ENCODE measurements at regions not wholly inside any gene's neighbourhood (a gene's known extent, or its start where the extent isn't known, plus 50 kb on each side); places are given as distances from the start of the nearest gene placed in this dataset.

DNA sequence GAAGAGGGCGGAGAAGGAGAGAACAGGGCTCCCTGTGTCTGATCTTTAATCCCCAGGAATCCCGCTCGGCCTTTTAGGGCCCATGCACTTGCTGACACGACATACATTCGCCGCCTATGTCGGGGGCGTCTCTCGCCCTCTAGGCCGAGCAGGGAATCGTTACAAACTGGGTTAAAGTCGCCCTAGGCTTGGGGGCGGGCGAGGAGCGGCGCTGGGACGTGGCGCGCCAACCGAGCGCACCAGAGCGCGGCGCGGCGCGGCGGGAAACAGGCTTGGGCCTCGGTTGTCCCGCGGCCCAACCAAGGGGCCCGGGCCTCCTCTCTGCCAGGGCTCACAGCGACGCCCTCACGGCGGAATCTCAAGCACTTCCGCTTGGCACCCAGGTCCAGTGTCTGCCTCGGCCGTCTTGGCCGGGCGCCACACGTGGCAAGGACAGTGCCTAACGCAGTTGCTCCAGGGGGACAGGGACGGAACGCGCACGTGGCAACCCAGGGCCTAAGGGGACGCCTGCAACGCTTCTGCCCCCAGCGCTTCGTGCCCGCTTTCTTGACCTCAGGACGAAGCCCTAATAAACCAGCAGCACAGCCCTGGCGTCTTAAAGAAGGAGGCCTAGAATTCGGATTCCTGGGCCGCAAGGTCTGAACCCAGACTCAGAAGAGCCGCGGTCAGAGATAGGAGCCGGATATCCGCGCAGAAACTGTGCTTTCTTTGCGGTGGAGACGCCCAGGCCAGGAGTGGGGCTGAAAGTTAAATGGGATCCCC lies 71.5 kb downstream of the NCR2 start:
- no peaks in the 10 kb centered on the region for H3K4me1 ChIP-seq (ENCODE audit: control insufficient read depth in 1 of 2, insufficient read depth in 2 of 2, low read length in 2 of 2)
- H2AFZ ChIP-seq (ENCODE audit: low read depth, low read length, poor library complexity, severe bottlenecking) = no peak overlapping the region
- H3K4me3 ChIP-seq (replicated peaks in 1 of 2; ENCODE audit: low read depth in 1 of 2, low read length in 2 of 2) = no peak overlapping the region
- no peak overlapping the region for H3K9ac ChIP-seq (ENCODE audit: low read length)
- H3K27me3 ChIP-seq (ENCODE audit: insufficient read depth, low read length) = no peaks in the 10 kb centered on the region
- H3K79me2 ChIP-seq (ENCODE audit: insufficient read depth, low read length) = no peaks in the 10 kb centered on the region
- H3K9me3 ChIP-seq (ENCODE audit: control insufficient read depth in 1 of 2, insufficient read depth in 1 of 2, low read depth in 1 of 2, low read length in 2 of 2) = no peaks in the 10 kb centered on the region
- no peaks in the 10 kb centered on the region for H3K36me3 ChIP-seq (ENCODE audit: control insufficient read depth in 1 of 2, insufficient read depth in 2 of 2, low read length in 2 of 2)
- ChIA-PET RAD21 (ENCODE audit: low non-redundant PET in 1 of 2, low total read pairs in 2 of 2, uncharacterized antibody in 2 of 2, unreplicated experiment in 2 of 2) (no interaction called here), POLR2A (no interaction called here), CTCF (no interaction called here)
- no TSS peak for BruUV-seq (replicated peaks)
- ATAC-seq (no peak), DNase-seq (ENCODE audit: low read depth, low spot score) (no peak)
- H3K9me2 ChIP-seq (ENCODE audit: insufficient read depth) = no peaks in the 10 kb centered on the region
- H3K4me2 ChIP-seq (ENCODE audit: low read length) = no peak overlapping the region
- no peak overlapping the region for H3K27ac ChIP-seq (ENCODE audit: low read depth, low read length)
- TF ChIP-seq CBX3 (IDR thresholded peaks at IDR 0.05; ENCODE audit: low read depth) = no peak
- TF ChIP-seq, protein P1, sequence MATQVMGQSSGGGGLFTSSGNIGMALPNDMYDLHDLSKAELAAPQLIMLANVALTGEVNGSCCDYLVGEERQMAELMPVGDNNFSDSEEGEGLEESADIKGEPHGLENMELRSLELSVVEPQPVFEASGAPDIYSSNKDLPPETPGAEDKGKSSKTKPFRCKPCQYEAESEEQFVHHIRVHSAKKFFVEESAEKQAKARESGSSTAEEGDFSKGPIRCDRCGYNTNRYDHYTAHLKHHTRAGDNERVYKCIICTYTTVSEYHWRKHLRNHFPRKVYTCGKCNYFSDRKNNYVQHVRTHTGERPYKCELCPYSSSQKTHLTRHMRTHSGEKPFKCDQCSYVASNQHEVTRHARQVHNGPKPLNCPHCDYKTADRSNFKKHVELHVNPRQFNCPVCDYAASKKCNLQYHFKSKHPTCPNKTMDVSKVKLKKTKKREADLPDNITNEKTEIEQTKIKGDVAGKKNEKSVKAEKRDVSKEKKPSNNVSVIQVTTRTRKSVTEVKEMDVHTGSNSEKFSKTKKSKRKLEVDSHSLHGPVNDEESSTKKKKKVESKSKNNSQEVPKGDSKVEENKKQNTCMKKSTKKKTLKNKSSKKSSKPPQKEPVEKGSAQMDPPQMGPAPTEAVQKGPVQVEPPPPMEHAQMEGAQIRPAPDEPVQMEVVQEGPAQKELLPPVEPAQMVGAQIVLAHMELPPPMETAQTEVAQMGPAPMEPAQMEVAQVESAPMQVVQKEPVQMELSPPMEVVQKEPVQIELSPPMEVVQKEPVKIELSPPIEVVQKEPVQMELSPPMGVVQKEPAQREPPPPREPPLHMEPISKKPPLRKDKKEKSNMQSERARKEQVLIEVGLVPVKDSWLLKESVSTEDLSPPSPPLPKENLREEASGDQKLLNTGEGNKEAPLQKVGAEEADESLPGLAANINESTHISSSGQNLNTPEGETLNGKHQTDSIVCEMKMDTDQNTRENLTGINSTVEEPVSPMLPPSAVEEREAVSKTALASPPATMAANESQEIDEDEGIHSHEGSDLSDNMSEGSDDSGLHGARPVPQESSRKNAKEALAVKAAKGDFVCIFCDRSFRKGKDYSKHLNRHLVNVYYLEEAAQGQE (IDR thresholded peaks at IDR 0.05; ENCODE audit: low read depth) = no peak
- TF ChIP-seq JUND (IDR thresholded peaks at IDR 0.05) = no peak
- no peak for TF ChIP-seq SP1 (IDR thresholded peaks at IDR 0.05; ENCODE audit: low read depth)
- TF ChIP-seq, protein P2, sequence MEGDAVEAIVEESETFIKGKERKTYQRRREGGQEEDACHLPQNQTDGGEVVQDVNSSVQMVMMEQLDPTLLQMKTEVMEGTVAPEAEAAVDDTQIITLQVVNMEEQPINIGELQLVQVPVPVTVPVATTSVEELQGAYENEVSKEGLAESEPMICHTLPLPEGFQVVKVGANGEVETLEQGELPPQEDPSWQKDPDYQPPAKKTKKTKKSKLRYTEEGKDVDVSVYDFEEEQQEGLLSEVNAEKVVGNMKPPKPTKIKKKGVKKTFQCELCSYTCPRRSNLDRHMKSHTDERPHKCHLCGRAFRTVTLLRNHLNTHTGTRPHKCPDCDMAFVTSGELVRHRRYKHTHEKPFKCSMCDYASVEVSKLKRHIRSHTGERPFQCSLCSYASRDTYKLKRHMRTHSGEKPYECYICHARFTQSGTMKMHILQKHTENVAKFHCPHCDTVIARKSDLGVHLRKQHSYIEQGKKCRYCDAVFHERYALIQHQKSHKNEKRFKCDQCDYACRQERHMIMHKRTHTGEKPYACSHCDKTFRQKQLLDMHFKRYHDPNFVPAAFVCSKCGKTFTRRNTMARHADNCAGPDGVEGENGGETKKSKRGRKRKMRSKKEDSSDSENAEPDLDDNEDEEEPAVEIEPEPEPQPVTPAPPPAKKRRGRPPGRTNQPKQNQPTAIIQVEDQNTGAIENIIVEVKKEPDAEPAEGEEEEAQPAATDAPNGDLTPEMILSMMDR (IDR thresholded peaks at IDR 0.05 in 2 of 3, conservative IDR thresholded peaks at IDR 0.05 in 1 of 3; ENCODE audit: borderline replicate concordance in 1 of 3, insufficient read depth in 1 of 3, low read depth in 2 of 3, low read length in 2 of 3) = no peak
- TF ChIP-seq ELF1 (IDR thresholded peaks at IDR 0.05; ENCODE audit: borderline replicate concordance, low read depth) = no peak
- no peak for TF ChIP-seq POLR2AphosphoS5 (IDR thresholded peaks at IDR 0.05; ENCODE audit: low read depth, low read length)
- TF ChIP-seq EZH2 (IDR thresholded peaks at IDR 0.05) = no peak
- TF ChIP-seq CEBPB (IDR thresholded peaks at IDR 0.05; ENCODE audit: low read depth) = no peak
- intact Hi-C loops (cut with micrococcal nuclease) = no loop called here
- H4K20me1 ChIP-seq (ENCODE audit: insufficient read depth) = no peaks in the 10 kb centered on the region

Data from HCT116 (cell line).